IMR-90 (cell line): ENCODE measurements at regions not wholly inside any gene's neighbourhood (a gene's known extent, or its start where the extent isn't known, plus 50 kb on each side); places are given as distances from the start of the nearest gene placed in this dataset.

Experiments
- ATAC-seq: fragments of 200-7000 bp; cut with Tn5 transposase; 2 replicates; pipeline ENCODE4 v1.9.1; 2020; ENCODE audit warnings: low read depth, mild to moderate bottlenecking, moderate library complexity
- BruUV-seq: library from RNA; stranded (reverse); fragments of 400-500 nt; replicated peaks from 2 replicates; lab custom pipeline; 2021; lab: Mats Ljungman, UMichigan
- CTCF ChIA-PET: fragments of 300-600 bp; formaldehyde crosslinking; extraction: SDS; loops from one replicate; lab custom pipeline; 2021; ENCODE audit warnings: antibody characterized with exemption; lab: Yijun Ruan, JAX
- POLR2A ChIA-PET: fragments of 300-600 bp; sonication (Branson Sonifier 250); formaldehyde crosslinking; loops from one replicate; lab custom pipeline; 2022; ENCODE audit warnings: antibody characterized with exemption; ENCODE audit not compliant: unreplicated experiment; lab: Charles Lee
- DNase-seq: peaks from one replicate; pipeline ENCODE4 v3.0.0; 2013
- H2AFZ ChIP-seq: replicated peaks from 2 replicates; pipeline ENCODE3; 2013; ENCODE audit warnings: low read length, mild to moderate bottlenecking; ENCODE audit not compliant: poor library complexity
- H2AK5ac ChIP-seq: 2 replicates; pipeline ENCODE4 v1.6.1; 2013; ENCODE audit warnings: low read depth, low read length, inconsistent platforms
- H2AK9ac ChIP-seq: replicated peaks from 2 replicates; pipeline ENCODE3; 2013; ENCODE audit warnings: mild to moderate bottlenecking, low read depth, low read length, moderate library complexity; ENCODE audit not compliant: poor library complexity
- H2BK120ac ChIP-seq: 2 replicates; pipeline ENCODE4 v1.6.1; 2013; ENCODE audit warnings: low read depth, low read length, inconsistent platforms
- H2BK15ac ChIP-seq: 3 replicates; pipeline ENCODE4 v1.6.1; 2013; ENCODE audit warnings: low read depth, low read length, inconsistent platforms
- H2BK20ac ChIP-seq: 2 replicates; pipeline ENCODE4 v1.6.1; 2013; ENCODE audit warnings: low read depth, mild to moderate bottlenecking, inconsistent platforms, low read length, moderate library complexity
- H2BK5ac ChIP-seq: 2 replicates; pipeline ENCODE4 v1.6.1; 2013; ENCODE audit warnings: mild to moderate bottlenecking, low read depth, low read length, inconsistent platforms; ENCODE audit not compliant: poor library complexity, severe bottlenecking
- H3K14ac ChIP-seq: replicated peaks from 2 replicates; pipeline ENCODE4 v1.6.1; 2013; ENCODE audit warnings: low read depth, low read length, inconsistent platforms
- H3K18ac ChIP-seq: 2 replicates; pipeline ENCODE4 v1.6.1; 2013; ENCODE audit warnings: low read depth, low read length, control low read depth
- H3K23ac ChIP-seq: 2 replicates; pipeline ENCODE4 v1.6.1; 2013; ENCODE audit warnings: low read depth, low read length, inconsistent platforms
- H3K27ac ChIP-seq: 2 replicates; pipeline ENCODE4 v1.5.1; 2013; ENCODE audit warnings: mild to moderate bottlenecking, control low read depth, low read length; ENCODE audit not compliant: insufficient read depth
- H3K27me3 ChIP-seq: 2 replicates; pipeline ENCODE4 v1.6.1; 2013; ENCODE audit warnings: low read length; ENCODE audit not compliant: control insufficient read depth, insufficient read depth
- H3K36me3 ChIP-seq: 2 replicates; pipeline ENCODE4 v1.6.1; 2013; ENCODE audit warnings: low read length, mixed read lengths; ENCODE audit not compliant: control insufficient read depth, insufficient read depth
- H3K4ac ChIP-seq: 2 replicates; pipeline ENCODE4 v1.6.1; 2013; ENCODE audit warnings: low read depth, low read length, inconsistent platforms
- H3K4me1 ChIP-seq: 2 replicates; pipeline ENCODE4 v1.6.1; 2013; ENCODE audit warnings: low read length, mixed read lengths; ENCODE audit not compliant: control insufficient read depth, insufficient read depth
- H3K4me2 ChIP-seq: 2 replicates; pipeline ENCODE4 v1.6.1; 2013; ENCODE audit warnings: low read depth, mild to moderate bottlenecking, control low read depth, low read length, moderate library complexity
- H3K4me3 ChIP-seq: 2 replicates; pipeline ENCODE4 v1.5.1; 2013; ENCODE audit warnings: low read depth, mild to moderate bottlenecking, control low read depth, low read length, moderate library complexity; ENCODE audit not compliant: insufficient read depth
- H3K56ac ChIP-seq: 2 replicates; pipeline ENCODE4 v1.6.1; 2013; ENCODE audit warnings: low read length, inconsistent platforms; ENCODE audit not compliant: insufficient read depth; ENCODE audit errors: extremely low read depth
- H3K79me1 ChIP-seq, 2 experiments: 2 replicates each; pipeline ENCODE4 v1.6.1; 2013; ENCODE audit warnings: low read length in 2 of 2, inconsistent platforms in 1 of 2, low read depth in 1 of 2
- H3K9ac ChIP-seq: 2 replicates; pipeline ENCODE4 v1.6.1; 2013; ENCODE audit warnings: low read depth, low read length, control low read depth
- H3K9me1 ChIP-seq: 2 replicates; pipeline ENCODE4 v1.6.1; 2013; ENCODE audit warnings: low read length, inconsistent platforms; ENCODE audit not compliant: insufficient read depth
- H3K9me3 ChIP-seq: 2 replicates; pipeline ENCODE4 v1.6.1; 2013; ENCODE audit warnings: low read length; ENCODE audit not compliant: control insufficient read depth, insufficient read depth
- H4K20me1 ChIP-seq: 2 replicates; pipeline ENCODE4 v1.6.1; 2013; ENCODE audit warnings: low read length, inconsistent platforms; ENCODE audit not compliant: insufficient read depth
- H4K5ac ChIP-seq: 2 replicates; pipeline ENCODE4 v1.6.1; 2013; ENCODE audit warnings: mild to moderate bottlenecking, low read depth, low read length, control low read depth
- H4K8ac ChIP-seq, 2 experiments: 2 replicates each; pipeline ENCODE4 v1.6.1; 2013; ENCODE audit warnings: low read depth in 2 of 2, low read length in 2 of 2, control low read depth in 1 of 2, inconsistent platforms in 1 of 2
- H4K91ac ChIP-seq: 2 replicates; pipeline ENCODE4 v1.6.1; 2013; ENCODE audit warnings: low read depth, low read length, inconsistent platforms; ENCODE audit not compliant: insufficient read depth
- BHLHE40 ChIP-seq: fragments of 150-350 bp; IDR thresholded peaks from 2 replicates; pipeline ENCODE4 v1.6.1; 2016; ENCODE audit warnings: mild to moderate bottlenecking, low read depth, low read length
- CEBPB ChIP-seq: IDR thresholded peaks from 2 replicates; pipeline ENCODE4 v1.6.1; 2012; ENCODE audit warnings: low read depth, low read length, improper control_type of control experiment
- CTCF ChIP-seq: conservative IDR thresholded peaks from 2 replicates; pipeline ENCODE4 v1.5.1; 2012; ENCODE audit warnings: mild to moderate bottlenecking, low read depth, low read length, improper control_type of control experiment
- ELK1 ChIP-seq: fragments of 150-350 bp; IDR thresholded peaks from 2 replicates; pipeline ENCODE4 v1.6.1; 2016; ENCODE audit warnings: low read depth, mild to moderate bottlenecking, low read length, moderate library complexity, borderline replicate concordance
- MAFK ChIP-seq: IDR thresholded peaks from 2 replicates; pipeline ENCODE4 v1.6.1; 2012; ENCODE audit warnings: low read depth, low read length, improper control_type of control experiment
- MXI1 ChIP-seq: IDR thresholded peaks from 2 replicates; pipeline ENCODE4 v1.6.1; 2012; ENCODE audit warnings: low read depth, mild to moderate bottlenecking, low read length, moderate library complexity, borderline replicate concordance
- WGBS, 2 experiments: methylation state at CpG; one replicate each; pipeline versions ENCODE4 v1.1.5 to v1.1.7; 2013; ENCODE audit warnings: missing lambda C conversion rate in 2 of 2; ENCODE audit not compliant: insufficient read length in 1 of 2; ENCODE audit errors: extremely low coverage in 2 of 2; 5-methylcytosine and 5-hydroxymethylcytosine counted together
- dilution Hi-C: fragments of 300-500 bp; cut with HindIII; formaldehyde crosslinking; loops from one replicate; pipeline ENCODE4 v1.14.3; 2018; ENCODE audit warnings: low sequenced_read_pairs; ENCODE audit not compliant: unreplicated experiment
- in situ Hi-C: fragments of 300-500 bp; cut with MboI; formaldehyde crosslinking; loops from 3 replicates; pipeline ENCODE4 v1.14.3; 2019; ENCODE audit warnings: low sequenced_read_pairs, inconsistent platforms, mixed read lengths
- intact Hi-C: fragments of 100-400 bp; cut with micrococcal nuclease; formaldehyde crosslinking; loops from 2 replicates; pipeline ENCODE4 v1.10.0; 2022

GRCh38 chr9:26324786-26325443 lies 567.7 kb downstream of the CAAP1 start:
- TF ChIP-seq MXI1 (peak; percentile 22; the same call in 1 of the 2 replicates), CEBPB (no peak), CTCF (no peak), ELK1 (no peak), MAFK (no peak), BHLHE40 (peak; percentile 17; the same call in 1 of the 2 replicates)
- intact Hi-C loops (loop anchor here (2.0 to 10.0 kb wide), 3 partner anchors 60 to 287 kb away; no protein-coding TSS in a partner anchor), in situ Hi-C loops (loop anchor here (5.0 kb wide), 1 partner anchor 373 kb away; no protein-coding TSS in a partner anchor), dilution Hi-C loops (no loop called here)
- Histone ChIP-seq H2BK120ac (peak overlapping the region; percentile 82), H3K4ac (peak overlapping the region; percentile 66), H4K20me1 (no peaks in the 10 kb centered on the region), H2AK9ac (no peak overlapping the region), H3K14ac (peak overlapping the region; percentile 59), H3K27me3 (no peaks in the 10 kb centered on the region), H4K5ac (peak overlapping the region; percentile 87), H2BK5ac (peak overlapping the region; percentile 42), H3K9ac (peak overlapping the region; percentile 50), H4K91ac (peak overlapping the region; percentile 56; the same call in 1 of the 2 replicates), H4K8ac (peak overlapping the region; percentile 70 to 78; a peak in 3 of 4 replicates), H2AK5ac (peak overlapping the region; percentile 52; the same call in 1 of the 2 replicates), H3K23ac (peak overlapping the region; percentile 42; the same call in 1 of the 2 replicates), H3K4me2 (peak overlapping the region; percentile 91), H3K18ac (peak overlapping the region; percentile 98), H3K79me1 (no peaks in the 10 kb centered on the region), H2BK20ac (peak overlapping the region; percentile 79; the same call in 1 of the 2 replicates), H3K4me3 (0 out of 2 replicates have a peak overlapping the region, but pooled peaks have one; percentile 10), H3K27ac (peak overlapping the region; percentile 86), H3K9me1 (no peaks in the 10 kb centered on the region), H2AFZ (peak overlapping the region; percentile 81), H3K4me1 (peaks cover 2% of the 10 kb centered on the region; the same call in 1 of the 2 replicates), H3K36me3 (no peaks in the 10 kb centered on the region), H2BK15ac (peak overlapping the region; percentile 49; the same call in 1 of the 3 replicates), H3K9me3 (no peaks in the 10 kb centered on the region), H3K56ac (peak overlapping the region; percentile 48; the same call in 1 of the 2 replicates)
- DNase-seq: peak; percentile 62
- WGBS, 2 experiments: 0% methylated on average over 1 of the region's 10 CpGs; no CpG with 5 or more reads in 1 of the 2 experiments
- ChIA-PET CTCF (interaction anchor here (0.5 to 2.0 kb wide), 3 partner anchors 360 to 835 kb away, joined by 4 to 16 read pairs (median 7); no protein-coding TSS in a partner anchor), POLR2A (no interaction called here)
- ATAC-seq: peak; percentile 66
- BruUV-seq: no TSS peak
